Psoas muscle (tissue), 7 donors: ENCODE measurements at regions not wholly inside any gene's neighbourhood (a gene's known extent, or its start where the extent isn't known, plus 50 kb on each side); places are given as distances from the start of the nearest gene placed in this dataset.

Source experiments
- ATAC-seq, 4 donors: fragments of 200-7000 bp; cut with Tn5 transposase; one replicate each; pipeline ENCODE4 v1.9.1; 2020; ENCODE audit warnings: moderate library complexity in 3 of 4, mild to moderate bottlenecking in 2 of 4
- DNase-seq, 2 donors: peaks; one replicate each; pipeline ENCODE4 v3.0.0-alpha.2; 2020
- H3K27ac ChIP-seq: fragments of 200-600 bp; one replicate; pipeline ENCODE4 v1.8.0; 2022
- H3K27me3 ChIP-seq, 3 donors: fragments of 200-600 bp in 1 of 3; one replicate each; pipeline versions ENCODE4 v1.6.1 to v1.8.0; 2013 to 2022; ENCODE audit warnings: low read length in 2 of 3, mild to moderate bottlenecking in 2 of 3, moderate library complexity in 1 of 3; ENCODE audit not compliant: insufficient read depth in 3 of 3
- H3K36me3 ChIP-seq, 2 donors: fragments of 200-600 bp in 1 of 2; one replicate each; pipeline versions ENCODE4 v1.6.1 to v1.8.0; 2013 to 2022; ENCODE audit warnings: low read depth in 1 of 2, mild to moderate bottlenecking in 1 of 2, moderate library complexity in 1 of 2; ENCODE audit not compliant: insufficient read depth in 1 of 2
- H3K4me1 ChIP-seq: fragments of 200-600 bp; one replicate; pipeline ENCODE4 v1.8.0; 2022
- H3K4me3 ChIP-seq: fragments of 200-600 bp; one replicate; pipeline ENCODE4 v1.8.0; 2022; ENCODE audit warnings: mild to moderate bottlenecking
- H3K9me3 ChIP-seq: fragments of 200-600 bp; one replicate; pipeline ENCODE4 v1.8.0; 2022
- CTCF ChIP-seq: fragments of 200-600 bp; IDR thresholded peaks from one replicate; pipeline ENCODE4 v1.8.0; 2022; ENCODE audit warnings: antibody characterized with exemption
- WGBS, 3 donors: extraction: QIAGEN DNeasy Blood & Tissue Kit; methylation state at CpG; one replicate each; pipeline versions ENCODE4 v1.1.6 to v1.1.7; 2013; 5-methylcytosine and 5-hydroxymethylcytosine counted together
- intact Hi-C, 2 donors: fragments of 100-400 bp; cut with DNase I; formaldehyde crosslinking; loops; one replicate each; pipeline versions ENCODE4 v1.11.0 to v1.14.2; 2022
- donor health status: healthy with polysubstance abuse.
- donor health status: DM: no; HTN: no; CAD: no; lungs with moderate emphysema.
- donor health status: Bipolar disorder and iron deficiency.
- donor health status: healthy.
- donor health status: DM: yes; HTN: yes; CAD: no.
- donor health status: DM: no; HTN: no; CAD: no.
- donor health status: DM: yes; HTN: yes; CAD: no.

GRCh38 chr2:167318581-167318980 is 430.3 kb downstream of the XIRP2 start:
- Histone ChIP-seq H3K4me1 (no peaks in the 10 kb centered on the region), H3K9me3 (no peaks in the 10 kb centered on the region), H3K27ac (no peak overlapping the region), H3K27me3 (peaks cover 0 to 3% (median 0%) of the 10 kb centered on the region in 3 donors), H3K36me3 (no peaks in the 10 kb centered on the region), H3K4me3 (no peak overlapping the region)
- no peak for TF ChIP-seq CTCF
- 45 to 50% (median 49%) methylated on average over 2 of the region's 2 CpGs for WGBS, 3 donors
- no peak for DNase-seq
- intact Hi-C loops: no loop called here
- ATAC-seq: no peak

DNA sequence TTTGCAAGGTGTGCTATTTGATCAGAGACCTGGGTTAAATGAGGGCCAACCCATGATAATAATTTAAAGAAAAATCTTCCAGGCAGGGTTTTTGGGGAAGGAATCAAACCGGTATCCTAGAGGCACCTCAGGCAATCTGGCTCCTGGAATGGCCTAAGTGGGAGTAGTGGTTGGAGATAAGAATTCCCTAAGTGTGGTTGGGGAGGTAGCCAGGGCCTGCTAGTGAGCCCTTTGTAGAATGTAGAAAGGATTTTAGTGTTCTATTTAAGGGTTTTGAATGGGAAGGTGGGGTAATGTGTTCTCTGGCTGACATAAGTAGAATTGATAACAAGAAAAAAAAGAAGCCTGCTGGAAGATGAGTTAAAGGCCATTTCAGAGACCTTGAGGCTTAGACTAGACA is 422.2 kb downstream of the XIRP2 start:
- Histone ChIP-seq H3K9me3 (no peaks in the 10 kb centered on the region), H3K4me1 (no peaks in the 10 kb centered on the region), H3K27me3 (no peaks in the 10 kb centered on the region), H3K36me3 (no peaks in the 10 kb centered on the region), H3K4me3 (no peak overlapping the region), H3K27ac (no peak overlapping the region)
- no peak for ATAC-seq
- intact Hi-C loops: no loop called here
- no peak for TF ChIP-seq CTCF
- DNase-seq: no peak
- WGBS, 3 donors: 74 to 86% (median 79%) methylated on average over 1 of the region's 1 CpG
